OCI-LY3 (cell line): ENCODE measurements at regions not wholly inside any gene's neighbourhood (a gene's known extent, or its start where the extent isn't known, plus 50 kb on each side); places are given as distances from the start of the nearest gene placed in this dataset.

ENCODE experiments used
- H2AFZ ChIP-seq: fragments of 200-600, 300-600 bp; shearing (Covaris generic); 2 replicates; pipeline ENCODE4 v1.6.0; 2014; ENCODE audit warnings: antibody characterized with exemption, low read depth, low read length
- H3K27ac ChIP-seq: fragments of 200-600, 300-600 bp; sonication (generic); 2 replicates; pipeline ENCODE4 v1.5.1; 2014; ENCODE audit warnings: mild to moderate bottlenecking, low read length, moderate library complexity, mixed read lengths
- H3K27me3 ChIP-seq: fragments of 200-600, 300-600 bp; sonication (generic); 2 replicates; pipeline ENCODE4 v1.6.1; 2014; ENCODE audit warnings: low read depth, low read length, mixed read lengths
- H3K36me3 ChIP-seq: fragments of 200-600, 300-600 bp; sonication (generic); replicated peaks from 2 replicates; pipeline ENCODE3; 2014; ENCODE audit warnings: low read depth, low read length, mixed read lengths
- H3K4me1 ChIP-seq: fragments of 300-600, 200-600 bp; sonication (generic); 2 replicates; pipeline ENCODE4 v1.6.1; 2014; ENCODE audit warnings: low read length, mixed read lengths
- H3K4me2 ChIP-seq: fragments of 200-600, 300-600 bp; sonication (generic); 2 replicates; pipeline ENCODE4 v1.6.1; 2014; ENCODE audit warnings: low read length, mixed read lengths
- H3K4me3 ChIP-seq: fragments of 300-600, 200-600 bp; sonication (generic); 2 replicates; pipeline ENCODE4 v1.5.1; 2014; ENCODE audit warnings: antibody characterized with exemption, mild to moderate bottlenecking, low read length, moderate library complexity
- H3K79me2 ChIP-seq: fragments of 300-600, 200-600 bp; shearing (Covaris generic); 2 replicates; pipeline ENCODE4 v1.6.1; 2014; ENCODE audit warnings: mild to moderate bottlenecking, low read length, mixed read lengths
- H3K9ac ChIP-seq: fragments of 300-600, 200-600 bp; shearing (Covaris generic); 2 replicates; pipeline ENCODE4 v1.6.0; 2014; ENCODE audit warnings: mild to moderate bottlenecking, low read length, moderate library complexity
- H3K9me3 ChIP-seq: fragments of 200-600, 300-600 bp; shearing (Covaris generic); 2 replicates; pipeline ENCODE4 v1.6.1; 2014; ENCODE audit warnings: low read length, mixed read lengths; ENCODE audit not compliant: insufficient read depth
- H4K20me1 ChIP-seq: fragments of 200-600, 300-600 bp; sonication (generic); 2 replicates; pipeline ENCODE4 v1.6.1; 2016; ENCODE audit warnings: low read length, mixed read lengths; ENCODE audit not compliant: insufficient read depth
- CTCF ChIP-seq: fragments of 200-600, 300-600 bp; sonication (generic); IDR thresholded peaks from 2 replicates; pipeline ENCODE4 v1.5.1; 2014; ENCODE audit warnings: antibody characterized with exemption, low read length, low read depth
- EZH2phosphoT487 ChIP-seq: fragments of 200-600 bp; shearing (Covaris generic); IDR thresholded peaks from 2 replicates; pipeline ENCODE4 v1.6.1; 2018; ENCODE audit warnings: antibody characterized with exemption, mixed run types, low read depth

- no peak overlapping the region for H3K4me2 ChIP-seq
- no peaks in the 10 kb centered on the region for H3K4me1 ChIP-seq
- H3K9ac ChIP-seq: no peak overlapping the region
- no peak overlapping the region for H3K27ac ChIP-seq
- no peaks in the 10 kb centered on the region for H3K9me3 ChIP-seq
- no peaks in the 10 kb centered on the region for H3K36me3 ChIP-seq
- H4K20me1 ChIP-seq: no peaks in the 10 kb centered on the region
- TF ChIP-seq EZH2phosphoT487: no peak
- no peak for TF ChIP-seq CTCF
- H3K4me3 ChIP-seq: no peak overlapping the region
- peaks cover 16% of the 10 kb centered on the region; the same call in 1 of the 2 replicates for H3K27me3 ChIP-seq
- H3K79me2 ChIP-seq: no peaks in the 10 kb centered on the region
- H2AFZ ChIP-seq: no peak overlapping the region
These were observed 176.1 kb downstream of the ABCC12 start for GRCh38 chr16:47979616-47980182.

GRCh38 chr16:47979164-47979520, 176.7 kb downstream of the ABCC12 start:
- Histone ChIP-seq H3K36me3 (no peaks in the 10 kb centered on the region), H3K27me3 (peaks cover 16% of the 10 kb centered on the region; the same call in 1 of the 2 replicates), H3K4me1 (no peaks in the 10 kb centered on the region), H3K9me3 (no peaks in the 10 kb centered on the region), H3K9ac (no peak overlapping the region), H3K79me2 (no peaks in the 10 kb centered on the region), H3K4me3 (no peak overlapping the region), H4K20me1 (no peaks in the 10 kb centered on the region), H3K4me2 (no peak overlapping the region), H3K27ac (no peak overlapping the region), H2AFZ (no peak overlapping the region)
- TF ChIP-seq CTCF: no peak

DNA sequence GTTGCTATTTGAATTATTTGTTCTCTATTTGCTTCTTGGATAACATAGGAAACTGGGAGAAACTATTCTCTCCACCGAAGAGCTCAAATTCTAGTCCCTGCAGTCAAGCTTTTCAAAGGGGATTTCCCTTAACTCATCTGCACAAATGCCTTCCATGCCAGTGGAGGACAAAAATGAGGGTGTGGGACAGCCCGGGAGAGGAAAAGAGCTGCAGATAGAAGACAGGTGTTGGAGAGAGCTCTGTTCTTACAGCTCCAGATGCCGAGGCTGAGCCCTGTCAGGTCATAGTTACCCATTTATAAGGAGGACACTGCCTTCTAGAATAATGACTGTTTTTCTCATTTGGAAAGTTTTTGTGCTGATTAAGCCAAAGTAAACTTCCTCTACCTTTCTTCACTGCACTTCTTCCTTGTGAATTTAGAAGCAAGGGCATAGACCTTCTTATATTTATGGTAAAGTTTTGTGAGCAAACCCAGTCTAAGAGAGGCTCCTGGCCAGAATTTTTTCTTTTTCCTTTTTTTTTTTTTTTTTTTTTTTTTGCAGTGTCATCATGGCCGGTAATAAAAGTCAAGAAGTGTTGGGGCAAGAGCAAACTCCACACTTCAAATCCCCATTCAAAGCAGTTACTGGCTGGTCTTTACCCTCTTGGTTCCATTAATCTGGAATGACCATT, 177.2 kb downstream of the ABCC12 start:
- no peak overlapping the region for H2AFZ ChIP-seq
- no peak overlapping the region for H3K4me2 ChIP-seq
- H3K4me1 ChIP-seq: no peaks in the 10 kb centered on the region
- H3K27me3 ChIP-seq: peaks cover 16% of the 10 kb centered on the region; the same call in 1 of the 2 replicates
- H3K79me2 ChIP-seq: no peaks in the 10 kb centered on the region
- no peak overlapping the region for H3K4me3 ChIP-seq
- no peaks in the 10 kb centered on the region for H3K36me3 ChIP-seq
- no peak for TF ChIP-seq CTCF
- no peak for TF ChIP-seq EZH2phosphoT487
- no peak overlapping the region for H3K9ac ChIP-seq
- H3K9me3 ChIP-seq: no peaks in the 10 kb centered on the region
- no peak overlapping the region for H3K27ac ChIP-seq
- H4K20me1 ChIP-seq: no peaks in the 10 kb centered on the region

DNA sequence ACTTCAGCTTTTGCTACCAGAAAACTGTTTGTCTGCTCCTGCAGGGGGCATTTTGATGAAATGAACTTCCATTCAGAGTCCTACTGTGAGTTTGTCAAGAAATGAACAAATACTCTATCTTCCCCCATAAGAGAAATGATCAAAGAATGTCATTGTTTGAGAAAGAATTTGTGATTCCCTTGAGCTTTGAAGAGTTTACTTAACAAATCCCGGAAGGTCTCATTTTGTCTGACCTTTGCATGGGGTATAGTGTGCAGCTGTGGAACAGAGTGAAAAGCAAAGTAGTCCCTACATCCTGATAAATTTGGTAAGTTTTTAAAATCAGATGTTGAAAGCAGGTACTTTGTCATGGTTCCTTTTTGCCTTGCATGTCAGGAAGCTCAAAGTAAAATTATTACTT, 178.0 kb downstream of the ABCC12 start:
- Histone ChIP-seq H3K79me2 (no peaks in the 10 kb centered on the region), H3K36me3 (no peaks in the 10 kb centered on the region), H3K4me2 (no peak overlapping the region), H3K4me1 (no peaks in the 10 kb centered on the region), H3K9me3 (no peaks in the 10 kb centered on the region), H3K27me3 (peaks cover 16% of the 10 kb centered on the region; the same call in 1 of the 2 replicates), H3K27ac (no peak overlapping the region), H3K4me3 (no peak overlapping the region), H4K20me1 (no peaks in the 10 kb centered on the region), H3K9ac (no peak overlapping the region), H2AFZ (no peak overlapping the region)
- no peak for TF ChIP-seq CTCF
- TF ChIP-seq EZH2phosphoT487: no peak
